H1 (cell line): ENCODE measurements at regions not wholly inside any gene's neighbourhood (a gene's known extent, or its start where the extent isn't known, plus 50 kb on each side); places are given as distances from the start of the nearest gene placed in this dataset.

Experiments
- BRCA1 ChIP-seq: IDR thresholded peaks from 2 replicates; pipeline ENCODE4 v1.6.1; 2012; ENCODE audit warnings: low read depth, low read length, improper control_type of control experiment
- CTBP2 ChIP-seq: IDR thresholded peaks from 2 replicates; pipeline ENCODE4 v1.7.0; 2011; ENCODE audit warnings: borderline replicate concordance, mild to moderate bottlenecking, moderate library complexity, mixed read lengths, low read length; ENCODE audit not compliant: insufficient read depth, insufficient read length
- CTCF ChIP-seq, 3 experiments: IDR thresholded peaks; 1 replicate in 2 of 3; 2 replicates in 1 of 3; pipeline versions ENCODE4 v1.5.1 to v1.6.1; 2011; ENCODE audit warnings: low read length in 3 of 3, mild to moderate bottlenecking in 3 of 3, inconsistent platforms in 2 of 3, low read depth in 1 of 3, moderate library complexity in 1 of 3; ENCODE audit not compliant: insufficient read depth in 1 of 3; ENCODE audit errors: control extremely low read depth in 1 of 3
- RAD21 ChIP-seq, 2 experiments: IDR thresholded peaks in 1 of 2; conservative IDR thresholded peaks in 1 of 2; 2 replicates each; pipeline ENCODE4 v1.6.1; 2011; ENCODE audit warnings: low read depth in 2 of 2, low read length in 2 of 2, improper control_type of control experiment in 1 of 2, inconsistent platforms in 1 of 2, mild to moderate bottlenecking in 1 of 2, moderate library complexity in 1 of 2
- RFX5 ChIP-seq: IDR thresholded peaks from 2 replicates; pipeline ENCODE4 v1.6.1; 2011; ENCODE audit warnings: low read depth, low read length, improper control_type of control experiment, borderline replicate concordance
- SIN3A ChIP-seq, 2 experiments: IDR thresholded peaks in 1 of 2; conservative IDR thresholded peaks in 1 of 2; 2 replicates each; pipeline ENCODE4 v1.6.1; 2011 to 2012; ENCODE audit warnings: low read length in 2 of 2, improper control_type of control experiment in 1 of 2, low read depth in 1 of 2, mild to moderate bottlenecking in 1 of 2

- TF ChIP-seq BRCA1 (no peak), CTCF (IDR thresholded peaks at IDR 0.05; ENCODE audit: control extremely low read depth in 1 of 3, insufficient read depth in 1 of 3, low read depth in 1 of 3, low read length in 3 of 3) (no peak), RAD21 (IDR thresholded peaks at IDR 0.05 in 1 of 2, conservative IDR thresholded peaks at IDR 0.05 in 1 of 2; ENCODE audit: low read depth in 2 of 2, low read length in 2 of 2) (no peak), CTBP2 (no peak), RFX5 (no peak), SIN3A (conservative IDR thresholded peaks at IDR 0.05 in 1 of 2, IDR thresholded peaks at IDR 0.05 in 1 of 2; ENCODE audit: low read depth in 1 of 2, low read length in 2 of 2) (no peak)
Observed at GRCh38 chr21:15130751-15131150, 66.0 kb upstream of the NRIP1 start.
